HepG2 (cell line): ENCODE measurements at regions not wholly inside any gene's neighbourhood (a gene's known extent, or its start where the extent isn't known, plus 50 kb on each side); places are given as distances from the start of the nearest gene placed in this dataset.

Experiments used
- ATAC-seq: fragments of 200-7000 bp; cut with Tn5 transposase; 3 replicates; pipeline ENCODE4 v1.9.1; 2020; ENCODE audit warnings: mild to moderate bottlenecking, moderate library complexity
- BruUV-seq: library from RNA; stranded (reverse); fragments of 400-500 nt; replicated peaks from 2 replicates; lab custom pipeline; 2021; lab: Mats Ljungman, UMichigan
- CTCF ChIA-PET: fragments of 300-600 bp; formaldehyde crosslinking; extraction: SDS; loops from one replicate; lab custom pipeline; 2021; ENCODE audit warnings: low total read pairs, inconsistent platforms, low intra/inter-chr PET ratio; lab: Yijun Ruan, JAX
- POLR2A ChIA-PET: fragments of 350-600 bp; sonication (Branson Sonifier 250); formaldehyde crosslinking; loops from one replicate; lab custom pipeline; 2020; ENCODE audit warnings: antibody characterized with exemption, inconsistent platforms; lab: Yijun Ruan, JAX
- DNase-seq: peaks from one replicate; pipeline ENCODE4 v3.0.0-alpha.2; 2015; ENCODE audit warnings: low spot score
- FAIRE-seq: peaks from 3 replicates; lab custom pipeline; 2011; peaks lifted over from hg19 to GRCh38; lab: Jason Lieb, UNC
- H2AFZ ChIP-seq: one replicate; pipeline ENCODE4 v1.6.1; 2011; ENCODE audit warnings: low read length, inconsistent platforms
- H3K27ac ChIP-seq: fragments of 300-600 bp; 3 replicates; pipeline ENCODE4 v1.8.0; 2011; ENCODE audit warnings: mixed run types, mild to moderate bottlenecking, mixed read lengths, low read length, inconsistent platforms; ENCODE audit not compliant: insufficient read depth; ENCODE audit errors: extremely low read length
- H3K27me3 ChIP-seq, 2 experiments: fragments of 200-600 bp in 1 of 2; 2 replicates in 1 of 2; 3 replicates in 1 of 2; pipeline versions ENCODE4 v1.6.0 to v1.8.0; 2011; ENCODE audit warnings: low read length in 2 of 2, mild to moderate bottlenecking in 2 of 2, moderate library complexity in 2 of 2, inconsistent platforms in 1 of 2; ENCODE audit not compliant: insufficient read depth in 2 of 2, control insufficient read depth in 1 of 2
- H3K36me3 ChIP-seq, 2 experiments: fragments of 200-600 bp in 1 of 2; replicated peaks in 1 of 2; 2 replicates in 1 of 2; 3 replicates in 1 of 2; pipeline versions ENCODE4 v1.5.1 to v1.8.0; 2011; ENCODE audit warnings: low read length in 2 of 2, inconsistent platforms in 1 of 2; ENCODE audit not compliant: insufficient read depth in 2 of 2, control insufficient read depth in 1 of 2
- H3K4me1 ChIP-seq: 2 replicates; pipeline ENCODE4 v1.5.1; 2012; ENCODE audit warnings: low read length, inconsistent platforms; ENCODE audit not compliant: insufficient read depth
- H3K4me2 ChIP-seq: 2 replicates; pipeline ENCODE4 v1.6.0; 2011; ENCODE audit warnings: low read depth, low read length, inconsistent platforms
- H3K4me3 ChIP-seq, 3 experiments: fragments of 200-600 bp in 1 of 3; sonication (generic), shearing (Covaris generic) in 1 of 3; replicated peaks in 1 of 3; 2 replicates each; pipeline ENCODE4 v1.5.1; 2011 to 2016; ENCODE audit warnings: low read length in 3 of 3, inconsistent platforms in 2 of 3, low read depth in 2 of 3, mild to moderate bottlenecking in 2 of 3, control low read depth in 1 of 3, mixed read lengths in 1 of 3; ENCODE audit not compliant: insufficient read depth in 1 of 3
- H3K79me2 ChIP-seq: one replicate; pipeline ENCODE4 v1.6.1; 2011; ENCODE audit warnings: low read length, inconsistent platforms; ENCODE audit not compliant: insufficient read depth
- H3K9ac ChIP-seq: 2 replicates; pipeline ENCODE4 v1.6.0; 2011; ENCODE audit warnings: mild to moderate bottlenecking, low read depth, low read length, inconsistent platforms; ENCODE audit not compliant: insufficient read depth
- H3K9me3 ChIP-seq: 2 replicates; pipeline ENCODE4 v1.5.1; 2012; ENCODE audit warnings: mild to moderate bottlenecking, low read length
- H4K20me1 ChIP-seq: 2 replicates; pipeline ENCODE4 v1.6.0; 2011; ENCODE audit warnings: inconsistent platforms, mild to moderate bottlenecking, low read length, moderate library complexity; ENCODE audit not compliant: insufficient read depth
- CREM ChIP-seq, 2 experiments: sonication (generic) in 1 of 2; formaldehyde crosslinking in 1 of 2; IDR thresholded peaks; 2 replicates each; pipeline versions ENCODE4 v1.4.0 to v1.6.1; 2016 to 2020; ENCODE audit warnings: antibody characterized with exemption in 1 of 2, mild to moderate bottlenecking in 1 of 2, missing genetic modification reagents in 1 of 2
- NFIB ChIP-seq: sonication (generic); formaldehyde crosslinking; IDR thresholded peaks from 2 replicates; pipeline ENCODE4 v1.9.0; 2021; ENCODE audit warnings: missing genetic modification reagents, mild to moderate bottlenecking, borderline replicate concordance
- SNAI1 ChIP-seq: sonication (generic); formaldehyde crosslinking; IDR thresholded peaks from 2 replicates; pipeline ENCODE4 v1.5.0; 2020; ENCODE audit warnings: mild to moderate bottlenecking, missing genetic modification reagents, borderline replicate concordance
- SP1 ChIP-seq, 2 experiments: fragments of 450-650 bp in 1 of 2; sonication (generic) in 1 of 2; formaldehyde crosslinking in 1 of 2; IDR thresholded peaks; 2 replicates each; pipeline versions ENCODE4 v1.4.0 to v1.6.1; 2016 to 2020; ENCODE audit warnings: missing genetic modification reagents in 1 of 2
- ZBTB3 ChIP-seq: sonication (generic); formaldehyde crosslinking; IDR thresholded peaks from 2 replicates; pipeline ENCODE4 v1.4.0; 2020; ENCODE audit warnings: low read depth, mild to moderate bottlenecking, moderate library complexity, missing genetic modification reagents, borderline replicate concordance
- ZNF20 ChIP-seq: sonication (generic); formaldehyde crosslinking; IDR thresholded peaks from 2 replicates; pipeline ENCODE4 v1.4.0; 2020; ENCODE audit warnings: mild to moderate bottlenecking, moderate library complexity, missing genetic modification reagents
- ZNF296 ChIP-seq: sonication (generic); formaldehyde crosslinking; conservative IDR thresholded peaks from 2 replicates; pipeline ENCODE4 v1.5.0; 2020; ENCODE audit warnings: mild to moderate bottlenecking, missing genetic modification reagents
- ZNF543 ChIP-seq: sonication (generic); formaldehyde crosslinking; IDR thresholded peaks from 2 replicates; pipeline ENCODE4 v1.4.0; 2020; ENCODE audit warnings: mild to moderate bottlenecking, missing genetic modification reagents
- ZNF567 ChIP-seq: sonication (generic); formaldehyde crosslinking; IDR thresholded peaks from 2 replicates; pipeline ENCODE4 v1.8.1; 2023; ENCODE audit warnings: mild to moderate bottlenecking, missing genetic modification reagents, borderline replicate concordance
- ZZZ3 ChIP-seq: sonication (generic); formaldehyde crosslinking; IDR thresholded peaks from 2 replicates; pipeline ENCODE4 v1.4.0; 2020; ENCODE audit warnings: missing genetic modification reagents, mild to moderate bottlenecking, borderline replicate concordance
- WGBS: methylation state at CpG from one replicate; pipeline ENCODE4 v1.1.6; 2017; ENCODE audit warnings: low lambda C conversion rate; 5-methylcytosine and 5-hydroxymethylcytosine counted together
- in situ Hi-C: cut with HindIII; loops from 2 replicates; pipeline ENCODE4 v1.10.0; 2017; ENCODE audit warnings: low pct_unique_long_range_greater_than_20kb; ENCODE audit not compliant: extremely low pct_ligation_motif_present
- intact Hi-C: fragments of 100-400 bp; cut with micrococcal nuclease; formaldehyde crosslinking; loops from one replicate; pipeline ENCODE4 v1.10.0; 2022; ENCODE audit not compliant: unreplicated experiment
- TF ChIP-seq, protein P1 (sequence below): sonication (generic); formaldehyde crosslinking; IDR thresholded peaks from 2 replicates; pipeline ENCODE4 v1.9.0; 2021; ENCODE audit warnings: mild to moderate bottlenecking, missing genetic modification reagents
- TF ChIP-seq, protein P2 (sequence below): sonication (generic); formaldehyde crosslinking; IDR thresholded peaks from 2 replicates; pipeline ENCODE4 v1.4.0; 2020; ENCODE audit warnings: missing genetic modification reagents, borderline replicate concordance
- TF ChIP-seq, protein P3 (sequence below): sonication (generic); formaldehyde crosslinking; IDR thresholded peaks from 2 replicates; pipeline ENCODE4 v1.5.0; 2020; ENCODE audit warnings: missing genetic modification reagents

DNA sequence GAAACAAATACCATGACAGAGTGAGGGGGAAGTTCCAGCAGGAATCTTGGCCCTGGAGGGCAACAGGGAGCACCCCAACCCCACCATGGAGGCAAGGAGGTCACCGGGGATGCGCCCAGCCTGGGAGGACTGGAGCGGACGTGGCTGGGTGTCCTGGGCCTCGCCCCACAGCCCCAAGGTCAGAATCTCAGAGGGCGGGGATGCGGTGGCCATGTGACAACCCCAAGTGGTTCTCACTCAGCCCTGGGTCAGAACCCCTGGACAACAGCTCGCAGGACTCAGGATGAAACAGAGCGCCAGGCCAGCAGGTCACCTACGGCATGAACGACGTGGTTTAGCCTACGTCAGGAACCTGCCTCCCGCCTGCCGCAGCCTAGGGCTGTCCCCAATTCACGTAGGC is 64.0 kb upstream of the ZNF354A start:
- H3K4me3 ChIP-seq, result no peak overlapping the region
- no peaks in the 10 kb centered on the region for H4K20me1 ChIP-seq
- peaks cover 0 to 17% of the 10 kb centered on the region in 2 experiments; a peak in 3 of 5 replicates for H3K27me3 ChIP-seq
- ChIA-PET POLR2A (no interaction called here), CTCF (no interaction called here)
- FAIRE-seq (no peak), ATAC-seq (no peak), DNase-seq (no peak)
- no peaks in the 10 kb centered on the region for H3K79me2 ChIP-seq
- BruUV-seq, result no TSS peak
- intact Hi-C loops (no loop called here), in situ Hi-C loops (no loop called here)
- H2AFZ ChIP-seq, result no peak overlapping the region
- H3K4me1 ChIP-seq, result no peaks in the 10 kb centered on the region
- H3K27ac ChIP-seq, result no peak overlapping the region
- no peak overlapping the region for H3K9ac ChIP-seq
- H3K4me2 ChIP-seq, result no peak overlapping the region
- no peaks in the 10 kb centered on the region for H3K36me3 ChIP-seq
- 80% methylated on average over 10 of the region's 16 CpGs for WGBS
- no peaks in the 10 kb centered on the region for H3K9me3 ChIP-seq
- TF ChIP-seq ZNF296 (CRISPR knock-in tag) (no peak), NFIB (CRISPR knock-in tag) (no peak), ZNF20 (CRISPR knock-in tag) (no peak), CREM (IDR thresholded peaks at IDR 0.05) (no peak), CREM (CRISPR knock-in tag; IDR thresholded peaks at IDR 0.05) (no peak), SP1 (IDR thresholded peaks at IDR 0.05) (no peak), SP1 (CRISPR knock-in tag; IDR thresholded peaks at IDR 0.05) (no peak), ZNF543 (CRISPR knock-in tag) (no peak), ZBTB3 (no peak), ZZZ3 (CRISPR knock-in tag) (no peak), ZNF567 (no peak), SNAI1 (CRISPR knock-in tag) (no peak)
- TF ChIP-seq, protein P1, sequence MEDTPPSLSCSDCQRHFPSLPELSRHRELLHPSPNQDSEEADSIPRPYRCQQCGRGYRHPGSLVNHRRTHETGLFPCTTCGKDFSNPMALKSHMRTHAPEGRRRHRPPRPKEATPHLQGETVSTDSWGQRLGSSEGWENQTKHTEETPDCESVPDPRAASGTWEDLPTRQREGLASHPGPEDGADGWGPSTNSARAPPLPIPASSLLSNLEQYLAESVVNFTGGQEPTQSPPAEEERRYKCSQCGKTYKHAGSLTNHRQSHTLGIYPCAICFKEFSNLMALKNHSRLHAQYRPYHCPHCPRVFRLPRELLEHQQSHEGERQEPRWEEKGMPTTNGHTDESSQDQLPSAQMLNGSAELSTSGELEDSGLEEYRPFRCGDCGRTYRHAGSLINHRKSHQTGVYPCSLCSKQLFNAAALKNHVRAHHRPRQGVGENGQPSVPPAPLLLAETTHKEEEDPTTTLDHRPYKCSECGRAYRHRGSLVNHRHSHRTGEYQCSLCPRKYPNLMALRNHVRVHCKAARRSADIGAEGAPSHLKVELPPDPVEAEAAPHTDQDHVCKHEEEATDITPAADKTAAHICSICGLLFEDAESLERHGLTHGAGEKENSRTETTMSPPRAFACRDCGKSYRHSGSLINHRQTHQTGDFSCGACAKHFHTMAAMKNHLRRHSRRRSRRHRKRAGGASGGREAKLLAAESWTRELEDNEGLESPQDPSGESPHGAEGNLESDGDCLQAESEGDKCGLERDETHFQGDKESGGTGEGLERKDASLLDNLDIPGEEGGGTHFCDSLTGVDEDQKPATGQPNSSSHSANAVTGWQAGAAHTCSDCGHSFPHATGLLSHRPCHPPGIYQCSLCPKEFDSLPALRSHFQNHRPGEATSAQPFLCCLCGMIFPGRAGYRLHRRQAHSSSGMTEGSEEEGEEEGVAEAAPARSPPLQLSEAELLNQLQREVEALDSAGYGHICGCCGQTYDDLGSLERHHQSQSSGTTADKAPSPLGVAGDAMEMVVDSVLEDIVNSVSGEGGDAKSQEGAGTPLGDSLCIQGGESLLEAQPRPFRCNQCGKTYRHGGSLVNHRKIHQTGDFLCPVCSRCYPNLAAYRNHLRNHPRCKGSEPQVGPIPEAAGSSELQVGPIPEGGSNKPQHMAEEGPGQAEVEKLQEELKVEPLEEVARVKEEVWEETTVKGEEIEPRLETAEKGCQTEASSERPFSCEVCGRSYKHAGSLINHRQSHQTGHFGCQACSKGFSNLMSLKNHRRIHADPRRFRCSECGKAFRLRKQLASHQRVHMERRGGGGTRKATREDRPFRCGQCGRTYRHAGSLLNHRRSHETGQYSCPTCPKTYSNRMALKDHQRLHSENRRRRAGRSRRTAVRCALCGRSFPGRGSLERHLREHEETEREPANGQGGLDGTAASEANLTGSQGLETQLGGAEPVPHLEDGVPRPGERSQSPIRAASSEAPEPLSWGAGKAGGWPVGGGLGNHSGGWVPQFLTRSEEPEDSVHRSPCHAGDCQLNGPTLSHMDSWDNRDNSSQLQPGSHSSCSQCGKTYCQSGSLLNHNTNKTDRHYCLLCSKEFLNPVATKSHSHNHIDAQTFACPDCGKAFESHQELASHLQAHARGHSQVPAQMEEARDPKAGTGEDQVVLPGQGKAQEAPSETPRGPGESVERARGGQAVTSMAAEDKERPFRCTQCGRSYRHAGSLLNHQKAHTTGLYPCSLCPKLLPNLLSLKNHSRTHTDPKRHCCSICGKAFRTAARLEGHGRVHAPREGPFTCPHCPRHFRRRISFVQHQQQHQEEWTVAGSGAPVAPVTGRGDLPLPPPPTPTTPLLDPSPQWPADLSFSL (CRISPR knock-in tag), result no peak
- TF ChIP-seq, protein P2, sequence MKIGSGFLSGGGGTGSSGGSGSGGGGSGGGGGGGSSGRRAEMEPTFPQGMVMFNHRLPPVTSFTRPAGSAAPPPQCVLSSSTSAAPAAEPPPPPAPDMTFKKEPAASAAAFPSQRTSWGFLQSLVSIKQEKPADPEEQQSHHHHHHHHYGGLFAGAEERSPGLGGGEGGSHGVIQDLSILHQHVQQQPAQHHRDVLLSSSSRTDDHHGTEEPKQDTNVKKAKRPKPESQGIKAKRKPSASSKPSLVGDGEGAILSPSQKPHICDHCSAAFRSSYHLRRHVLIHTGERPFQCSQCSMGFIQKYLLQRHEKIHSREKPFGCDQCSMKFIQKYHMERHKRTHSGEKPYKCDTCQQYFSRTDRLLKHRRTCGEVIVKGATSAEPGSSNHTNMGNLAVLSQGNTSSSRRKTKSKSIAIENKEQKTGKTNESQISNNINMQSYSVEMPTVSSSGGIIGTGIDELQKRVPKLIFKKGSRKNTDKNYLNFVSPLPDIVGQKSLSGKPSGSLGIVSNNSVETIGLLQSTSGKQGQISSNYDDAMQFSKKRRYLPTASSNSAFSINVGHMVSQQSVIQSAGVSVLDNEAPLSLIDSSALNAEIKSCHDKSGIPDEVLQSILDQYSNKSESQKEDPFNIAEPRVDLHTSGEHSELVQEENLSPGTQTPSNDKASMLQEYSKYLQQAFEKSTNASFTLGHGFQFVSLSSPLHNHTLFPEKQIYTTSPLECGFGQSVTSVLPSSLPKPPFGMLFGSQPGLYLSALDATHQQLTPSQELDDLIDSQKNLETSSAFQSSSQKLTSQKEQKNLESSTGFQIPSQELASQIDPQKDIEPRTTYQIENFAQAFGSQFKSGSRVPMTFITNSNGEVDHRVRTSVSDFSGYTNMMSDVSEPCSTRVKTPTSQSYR (CRISPR knock-in tag), result no peak
- TF ChIP-seq, protein P3, sequence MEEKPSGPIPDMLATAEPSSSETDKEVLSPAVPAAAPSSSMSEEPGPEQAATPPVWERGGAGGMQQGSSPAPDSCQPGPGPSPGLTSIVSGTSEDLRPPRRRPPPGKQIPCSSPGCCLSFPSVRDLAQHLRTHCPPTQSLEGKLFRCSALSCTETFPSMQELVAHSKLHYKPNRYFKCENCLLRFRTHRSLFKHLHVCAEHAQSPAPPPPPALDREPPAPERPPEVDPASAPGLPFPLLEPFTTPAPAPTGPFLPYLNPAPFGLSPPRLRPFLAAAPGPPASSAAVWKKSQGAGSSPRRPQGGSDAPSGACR, result no peak
